Liver (tissue), 8 donors: ENCODE measurements at regions not wholly inside any gene's neighbourhood (a gene's known extent, or its start where the extent isn't known, plus 50 kb on each side); places are given as distances from the start of the nearest gene placed in this dataset.

Experiments used
- DNase-seq: peaks from one replicate; pipeline ENCODE4 v3.0.0-alpha.2; 2017; ENCODE audit warnings: low spot score
- H3K27ac ChIP-seq, 2 donors: one replicate each; pipeline ENCODE4 v1.7.0; 2013; ENCODE audit warnings: inconsistent platforms in 2 of 2, low read length in 2 of 2, control low read depth in 1 of 2, low read depth in 1 of 2, mild to moderate bottlenecking in 1 of 2
- H3K27me3 ChIP-seq, 4 donors: one replicate each; pipeline versions ENCODE4 v1.6.1 to v1.7.0; 2013; ENCODE audit warnings: low read length in 3 of 4, inconsistent platforms in 1 of 4, mild to moderate bottlenecking in 1 of 4, moderate library complexity in 1 of 4; ENCODE audit not compliant: control insufficient read depth in 4 of 4, insufficient read depth in 4 of 4
- H3K36me3 ChIP-seq, 4 donors: one replicate each; pipeline versions ENCODE4 v1.6.1 to v1.7.0; 2013; ENCODE audit warnings: low read length in 3 of 4, mild to moderate bottlenecking in 3 of 4, low read depth in 1 of 4, moderate library complexity in 1 of 4; ENCODE audit not compliant: control insufficient read depth in 4 of 4, insufficient read depth in 3 of 4
- H3K4me1 ChIP-seq, 4 donors: one replicate each; pipeline versions ENCODE4 v1.6.1 to v1.7.0; 2013; ENCODE audit warnings: low read length in 3 of 4, mild to moderate bottlenecking in 3 of 4, moderate library complexity in 1 of 4; ENCODE audit not compliant: control insufficient read depth in 4 of 4, insufficient read depth in 4 of 4
- H3K4me3 ChIP-seq, 3 donors: one replicate each; pipeline versions ENCODE4 v1.6.1 to v1.7.0; 2013; ENCODE audit warnings: low read length in 3 of 3, control low read depth in 1 of 3, low read depth in 1 of 3, mild to moderate bottlenecking in 1 of 3
- H3K9ac ChIP-seq, 2 donors: one replicate each; pipeline ENCODE4 v1.7.0; 2013; ENCODE audit warnings: low read length in 2 of 2, mild to moderate bottlenecking in 2 of 2, moderate library complexity in 2 of 2, control low read depth in 1 of 2, low read depth in 1 of 2
- H3K9me3 ChIP-seq, 4 donors: one replicate each; pipeline versions ENCODE4 v1.6.1 to v1.7.0; 2013; ENCODE audit warnings: low read length in 3 of 4; ENCODE audit not compliant: control insufficient read depth in 4 of 4
- ATF3 ChIP-seq: IDR thresholded peaks from 2 replicates; pipeline ENCODE4 v1.6.1; 2016; ENCODE audit warnings: antibody characterized with exemption
- CTCF ChIP-seq: fragments of 150-350 bp; IDR thresholded peaks from 2 replicates; pipeline ENCODE4 v1.5.1; 2017; ENCODE audit warnings: improper control_type of control experiment, low read depth, low read length; ENCODE audit not compliant: missing input control
- EGR1 ChIP-seq, 2 donors: IDR thresholded peaks; 2 replicates each; pipeline ENCODE4 v1.6.1; 2016 to 2018; ENCODE audit warnings: antibody characterized with exemption in 2 of 2, low read depth in 2 of 2
- FOXA1 ChIP-seq: IDR thresholded peaks from 2 replicates; pipeline ENCODE4 v1.6.1; 2016; ENCODE audit warnings: antibody characterized with exemption
- FOXA2 ChIP-seq: IDR thresholded peaks from 2 replicates; pipeline ENCODE4 v1.6.1; 2016; ENCODE audit warnings: antibody characterized with exemption
- GABPA ChIP-seq, 2 donors: IDR thresholded peaks in 1 of 2; conservative IDR thresholded peaks in 1 of 2; 2 replicates each; pipeline ENCODE4 v1.6.1; 2016; ENCODE audit warnings: antibody characterized with exemption in 2 of 2, mild to moderate bottlenecking in 1 of 2, moderate library complexity in 1 of 2
- HNF4G ChIP-seq: IDR thresholded peaks from 2 replicates; pipeline ENCODE4 v1.6.1; 2016; ENCODE audit warnings: antibody characterized with exemption
- JUND ChIP-seq, 2 donors: IDR thresholded peaks; 2 replicates each; pipeline ENCODE4 v1.6.1; 2016; ENCODE audit warnings: antibody characterized with exemption in 2 of 2
- NR2F2 ChIP-seq: IDR thresholded peaks from 2 replicates; pipeline ENCODE4 v1.6.1; 2016; ENCODE audit warnings: antibody characterized with exemption
- RAD21 ChIP-seq, 2 donors: IDR thresholded peaks; 2 replicates each; pipeline ENCODE4 v1.6.1; 2016; ENCODE audit warnings: antibody characterized with exemption in 2 of 2, mild to moderate bottlenecking in 2 of 2
- REST ChIP-seq: IDR thresholded peaks from 2 replicates; pipeline ENCODE4 v1.6.1; 2016; ENCODE audit warnings: antibody characterized with exemption, mild to moderate bottlenecking
- RXRA ChIP-seq, 2 donors: IDR thresholded peaks; 2 replicates each; pipeline ENCODE4 v1.6.1; 2017 to 2018; ENCODE audit warnings: antibody characterized with exemption in 2 of 2, mild to moderate bottlenecking in 1 of 2
- TAF1 ChIP-seq: conservative IDR thresholded peaks from 2 replicates; pipeline ENCODE4 v1.6.1; 2016; ENCODE audit warnings: antibody characterized with exemption, mild to moderate bottlenecking
- YY1 ChIP-seq: IDR thresholded peaks from 2 replicates; pipeline ENCODE4 v1.6.1; 2016; ENCODE audit warnings: antibody characterized with exemption, mild to moderate bottlenecking
- ZBTB33 ChIP-seq: IDR thresholded peaks from 2 replicates; pipeline ENCODE4 v1.6.1; 2016; ENCODE audit warnings: antibody characterized with exemption
- whole genome bisulfite sequencing: extraction: QIAGEN DNeasy Blood & Tissue Kit; methylation state at CpG from one replicate; pipeline ENCODE4 v1.1.7; 2013; 5-methylcytosine and 5-hydroxymethylcytosine counted together
- donor health status: healthy.
- donor health status: healthy.
- donor health status: healthy.
- donor health status: healthy.
- donor health status: healthy.

- 74% methylated on average over 2 of the region's 2 CpGs for WGBS
- DNase-seq: no peak
These were observed 248.3 kb upstream of the LRIG3 start for GRCh38 chr12:59168647-59169046.

More at GRCh38 chr12:59168647-59169046, 248.3 kb upstream of the LRIG3 start:
- Histone ChIP-seq H3K9me3 (no peaks in the 10 kb centered on the region), H3K27ac (no peak overlapping the region), H3K9ac (no peak overlapping the region), H3K36me3 (no peaks in the 10 kb centered on the region), H3K27me3 (no peaks in the 10 kb centered on the region), H3K4me1 (no peaks in the 10 kb centered on the region), H3K4me3 (no peak overlapping the region)
- no peak for TF ChIP-seq RAD21 (IDR thresholded peaks at IDR 0.05)
- no peak for TF ChIP-seq REST
- TF ChIP-seq TAF1: no peak
- TF ChIP-seq JUND (IDR thresholded peaks at IDR 0.05): no peak
- no peak for TF ChIP-seq HNF4G
- TF ChIP-seq NR2F2: no peak
- no peak for TF ChIP-seq GABPA (IDR thresholded peaks at IDR 0.05 in 1 of 2, conservative IDR thresholded peaks at IDR 0.05 in 1 of 2)
- no peak for TF ChIP-seq RXRA (IDR thresholded peaks at IDR 0.05)
- TF ChIP-seq FOXA1: no peak
- TF ChIP-seq FOXA2: no peak
- no peak for TF ChIP-seq ATF3
- TF ChIP-seq CTCF: no peak
- TF ChIP-seq YY1: no peak
- no peak for TF ChIP-seq EGR1 (IDR thresholded peaks at IDR 0.05; ENCODE audit: low read depth in 2 of 2)
- no peak for TF ChIP-seq ZBTB33
